Kidney tubule cell (primary cell): ENCODE measurements at regions not wholly inside any gene's neighbourhood (a gene's known extent, or its start where the extent isn't known, plus 50 kb on each side); places are given as distances from the start of the nearest gene placed in this dataset.

ENCODE experiments used
- DNase-seq: peaks from one replicate; pipeline ENCODE4 v3.0.0-alpha.2; 2018; ENCODE audit warnings: low spot score

GRCh38 chr1:194267021-194267420, 1080.6 kb upstream of the B3GALT2 start:
- DNase-seq: no peak

GRCh38 chr1:194256010-194256409, 1069.6 kb upstream of the B3GALT2 start:
- no peak for DNase-seq

- DNase-seq: no peak
Measured at GRCh38 chr1:194252199-194252598, 1065.8 kb upstream of the B3GALT2 start.

- no peak for DNase-seq
Measured at GRCh38 chr1:194241215-194241614, 1054.8 kb upstream of the B3GALT2 start.

GRCh38 chr1:194233069-194233468, 1046.7 kb upstream of the B3GALT2 start:
- peak; percentile 2 for DNase-seq

- no peak for DNase-seq
Measured at GRCh38 chr1:194230351-194231144, 1044.1 kb upstream of the B3GALT2 start.

GRCh38 chr1:194228427-194228826, 1042.0 kb upstream of the B3GALT2 start:
- no peak for DNase-seq

- peak; percentile 47 for DNase-seq
Measured at GRCh38 chr1:194227161-194227560, 1040.7 kb upstream of the B3GALT2 start.

- no peak for DNase-seq
Measured at GRCh38 chr1:194225821-194226220, 1039.4 kb upstream of the B3GALT2 start.

- no peak for DNase-seq
Measured at GRCh38 chr1:194223596-194223995, 1037.2 kb upstream of the B3GALT2 start.

GRCh38 chr1:194215448-194215847, 1029.0 kb upstream of the B3GALT2 start:
- DNase-seq: no peak

GRCh38 chr1:194214735-194215134, 1028.3 kb upstream of the B3GALT2 start:
- no peak for DNase-seq

GRCh38 chr1:194209920-194210319, 1023.5 kb upstream of the B3GALT2 start:
- no peak for DNase-seq

- no peak for DNase-seq
Measured at GRCh38 chr1:194208674-194209073, 1022.3 kb upstream of the B3GALT2 start.

- DNase-seq: no peak
Measured at GRCh38 chr1:194196562-194196961, 1010.1 kb upstream of the B3GALT2 start.

GRCh38 chr1:194194724-194195123, 1008.3 kb upstream of the B3GALT2 start:
- DNase-seq: peak; percentile 61

GRCh38 chr1:194184974-194185373, 998.6 kb upstream of the B3GALT2 start:
- DNase-seq: no peak

GRCh38 chr1:194184425-194184824, 998.0 kb upstream of the B3GALT2 start:
- no peak for DNase-seq

GRCh38 chr1:194181845-194182244, 995.4 kb upstream of the B3GALT2 start:
- no peak for DNase-seq

GRCh38 chr1:194176212-194176611, 989.8 kb upstream of the B3GALT2 start:
- no peak for DNase-seq

GRCh38 chr1:194175251-194175650, 988.8 kb upstream of the B3GALT2 start:
- peak; percentile 62 for DNase-seq

GRCh38 chr1:194174528-194174927, 988.1 kb upstream of the B3GALT2 start:
- no peak for DNase-seq

- DNase-seq: no peak
Measured at GRCh38 chr1:194171596-194171995, 985.2 kb upstream of the B3GALT2 start.

- no peak for DNase-seq
Measured at GRCh38 chr1:194167956-194168640, 981.7 kb upstream of the B3GALT2 start.
